GM19239 (cell line): ENCODE measurements at regions not wholly inside any gene's neighbourhood (a gene's known extent, or its start where the extent isn't known, plus 50 kb on each side); places are given as distances from the start of the nearest gene placed in this dataset.

Source experiments
- DNase-seq: peaks from one replicate; pipeline ENCODE4 v3.0.0; 2011; ENCODE audit warnings: low spot score; ENCODE audit not compliant: insufficient read length
- FAIRE-seq: peaks from 2 replicates; lab custom pipeline; 2011; peaks lifted over from hg19 to GRCh38; lab: Jason Lieb, UNC

DNA sequence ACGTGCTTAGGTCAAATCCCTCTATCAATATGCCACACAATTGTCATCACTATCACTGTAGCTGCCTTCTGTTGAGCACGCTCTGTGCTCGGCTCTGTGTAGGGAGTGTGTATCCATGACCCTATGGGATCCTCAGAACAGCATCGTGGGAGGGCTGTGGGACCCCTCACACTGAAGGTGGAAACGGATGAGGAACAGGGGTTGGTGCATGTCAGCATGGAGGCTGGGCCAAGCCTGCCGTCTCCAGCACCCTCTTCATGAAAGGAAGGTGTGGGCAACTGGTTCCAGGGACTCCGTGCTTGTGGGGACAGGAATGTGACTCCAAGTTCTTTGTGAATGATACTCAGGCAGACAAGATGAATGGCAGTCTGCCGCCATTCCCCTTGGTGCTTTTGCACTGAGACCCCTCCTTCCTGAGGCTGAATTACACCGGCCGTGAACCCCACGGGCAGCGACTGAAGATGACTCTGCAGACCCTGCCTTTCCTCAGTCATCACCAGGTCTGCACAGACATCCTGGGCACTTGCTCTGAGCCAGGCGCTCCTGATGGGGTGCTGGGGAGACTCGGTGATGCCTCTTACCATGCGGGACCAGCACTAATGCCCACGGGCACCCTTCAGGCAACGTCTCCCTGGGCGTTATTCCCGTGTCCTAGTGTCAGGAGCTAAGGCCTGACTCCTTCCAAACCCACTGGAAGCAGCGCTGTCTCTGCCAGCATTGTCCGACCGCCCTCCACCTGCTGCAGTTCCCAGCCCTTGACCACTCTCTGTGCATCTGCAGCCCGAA is 495.2 kb downstream of the TCERG1L start:
- FAIRE-seq (no peak), DNase-seq (no peak)

DNA sequence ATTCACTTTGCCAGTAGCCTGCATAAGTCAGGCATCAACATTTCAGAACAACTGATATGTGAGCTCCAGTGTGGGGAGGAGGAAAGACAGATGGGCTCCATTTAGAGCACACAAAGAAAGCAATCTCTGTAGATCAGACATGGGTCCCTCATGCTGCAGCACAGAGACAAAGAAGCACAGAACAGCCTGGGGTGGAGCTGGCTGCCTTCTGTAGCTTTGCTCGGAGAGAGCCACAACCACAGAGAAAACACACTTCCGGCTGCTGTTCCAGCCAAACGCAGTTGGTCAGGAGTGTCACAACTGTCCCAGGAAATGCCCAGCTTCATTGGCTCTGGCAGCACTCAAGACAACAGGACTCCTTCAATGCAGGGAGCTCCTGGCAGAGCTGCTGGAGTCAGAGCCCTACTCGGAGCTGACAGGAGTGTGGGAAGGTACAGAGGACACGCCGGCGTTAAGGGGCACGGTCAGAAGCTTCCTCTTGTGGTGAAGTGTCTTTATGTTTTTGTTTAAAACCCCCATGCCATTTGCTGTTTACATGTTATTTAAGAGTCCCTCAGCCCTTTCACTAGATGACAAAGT is 494.4 kb downstream of the TCERG1L start:
- FAIRE-seq (no peak), DNase-seq (no peak)

DNA sequence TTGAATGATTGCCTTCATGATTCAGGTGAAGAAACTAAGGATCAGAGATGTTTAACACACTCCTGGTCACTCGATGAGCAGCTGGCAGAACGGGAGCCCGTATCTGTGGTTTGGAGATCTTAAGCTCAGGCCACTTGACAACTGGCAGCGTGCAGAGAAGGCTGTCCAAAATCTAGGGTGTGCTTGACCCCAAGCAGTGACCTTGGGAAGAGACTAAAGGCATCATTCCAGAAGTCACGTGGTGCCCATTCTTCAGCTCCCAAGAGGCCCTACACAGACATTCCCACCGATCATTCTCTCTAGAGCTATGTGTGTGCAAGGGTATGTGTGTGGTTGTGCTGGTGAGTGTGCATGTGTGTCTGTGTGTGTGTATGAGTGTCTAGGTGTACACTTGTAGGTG is 493.8 kb downstream of the TCERG1L start:
- FAIRE-seq = no peak
- DNase-seq = no peak

DNA sequence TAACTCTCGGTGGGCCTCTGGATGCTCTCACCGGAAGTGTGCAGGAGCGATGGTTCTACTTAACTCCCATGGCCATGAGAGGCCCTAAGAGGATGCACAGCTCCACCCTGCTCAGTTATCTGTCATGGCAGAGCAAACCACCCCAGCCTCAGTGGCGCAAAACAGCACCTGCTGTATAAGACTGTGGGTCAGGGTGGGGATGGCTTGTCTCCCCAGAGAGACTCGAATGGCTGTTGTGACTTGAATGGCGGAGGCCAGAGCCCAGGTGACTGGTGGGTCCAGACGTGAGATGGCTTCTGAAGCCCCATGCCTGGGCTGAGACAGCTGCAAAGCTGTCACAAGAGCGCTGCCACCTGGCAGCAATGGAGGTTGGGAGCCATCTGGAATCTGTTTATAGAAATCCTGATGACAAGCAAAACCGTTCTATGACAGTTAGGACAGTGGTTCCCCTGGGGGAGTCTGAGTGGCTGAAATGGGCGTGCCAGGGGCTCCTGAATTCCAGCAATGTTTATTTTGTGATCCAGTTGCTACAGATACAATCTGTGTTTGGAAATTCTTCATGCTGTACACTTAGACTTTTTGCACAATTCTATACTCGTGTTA is 490.5 kb downstream of the TCERG1L start:
- no peak for FAIRE-seq
- DNase-seq = no peak

DNA sequence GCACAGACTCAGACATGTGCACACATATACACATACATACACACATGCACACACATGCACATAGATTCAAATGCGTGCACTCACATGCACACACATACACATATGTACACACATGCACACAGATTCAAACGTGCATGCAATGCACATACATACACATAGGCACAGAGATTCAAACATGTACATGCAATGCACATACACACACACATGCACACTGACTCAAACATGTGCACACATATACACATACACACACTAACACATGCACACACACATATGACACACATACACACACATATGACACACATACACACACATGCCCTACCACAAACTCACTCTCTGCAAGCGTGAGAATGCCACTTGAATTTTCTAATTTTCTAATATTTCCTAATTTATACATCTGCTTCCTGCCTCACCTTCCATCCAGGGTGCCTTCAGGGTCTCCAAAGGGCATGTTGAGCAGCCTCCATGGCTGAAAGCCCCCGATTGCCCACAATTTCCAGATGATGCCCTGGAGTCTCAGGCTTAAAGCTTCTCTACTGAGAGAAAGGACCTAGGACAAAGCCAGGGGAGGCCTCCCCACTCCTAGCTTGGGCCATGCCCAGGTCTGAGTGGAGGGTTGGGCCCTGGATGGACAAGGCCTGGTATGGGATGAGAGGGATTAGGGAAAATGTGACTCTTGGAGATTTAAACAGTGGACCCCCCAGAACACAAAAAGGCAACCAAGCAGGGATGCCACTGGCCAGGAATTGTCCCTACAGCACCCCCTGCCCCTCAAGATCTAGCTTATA is 487.1 kb downstream of the TCERG1L start:
- no peak for DNase-seq
- FAIRE-seq = no peak

- FAIRE-seq (no peak), DNase-seq (no peak)
These were observed 477.9 kb downstream of the TCERG1L start for GRCh38 chr10:130833596-130833995.

DNA sequence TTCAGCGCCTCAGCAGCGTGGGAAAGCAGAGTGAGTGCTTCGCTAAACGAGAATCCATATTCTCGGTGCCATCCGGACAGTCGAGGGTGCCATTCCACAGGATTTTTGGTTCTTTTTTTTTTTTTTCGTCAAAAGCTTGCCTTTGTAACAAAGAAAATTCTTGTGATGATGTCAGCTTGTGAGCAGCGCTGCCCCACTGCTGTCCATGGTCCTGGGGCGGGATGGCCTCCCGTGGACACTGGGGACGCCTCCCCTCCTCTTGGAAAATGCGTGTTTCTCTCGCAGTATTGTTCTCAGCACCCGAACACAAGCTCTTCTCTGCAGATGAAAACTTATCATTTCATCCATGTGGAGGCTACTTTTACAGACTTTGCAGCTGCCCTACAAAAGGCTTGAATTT is 477.4 kb downstream of the TCERG1L start:
- no peak for DNase-seq
- no peak for FAIRE-seq

DNA sequence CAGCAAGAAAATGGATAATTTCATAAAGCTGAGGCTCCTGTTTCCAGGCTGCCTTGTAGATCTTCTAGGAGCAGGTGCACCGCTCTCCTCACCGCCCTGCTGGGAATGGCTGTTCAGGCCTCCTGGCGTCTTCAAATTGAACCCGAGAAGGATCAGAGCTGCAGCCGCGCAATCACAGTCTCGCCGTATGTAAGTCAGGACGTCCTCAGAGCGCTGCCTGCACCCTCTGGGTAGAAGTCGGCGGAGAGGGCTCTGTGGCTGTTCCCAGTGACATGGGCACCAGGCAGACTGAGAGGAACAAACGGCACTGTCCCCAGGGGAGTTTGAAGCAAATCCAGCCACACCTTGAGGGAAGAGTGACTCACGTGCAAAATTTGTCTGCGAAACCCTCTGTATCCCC is 476.9 kb downstream of the TCERG1L start:
- FAIRE-seq (no peak), DNase-seq (no peak)

- no peak for FAIRE-seq
These were observed 476.5 kb downstream of the TCERG1L start for GRCh38 chr10:130835068-130835467.

DNA sequence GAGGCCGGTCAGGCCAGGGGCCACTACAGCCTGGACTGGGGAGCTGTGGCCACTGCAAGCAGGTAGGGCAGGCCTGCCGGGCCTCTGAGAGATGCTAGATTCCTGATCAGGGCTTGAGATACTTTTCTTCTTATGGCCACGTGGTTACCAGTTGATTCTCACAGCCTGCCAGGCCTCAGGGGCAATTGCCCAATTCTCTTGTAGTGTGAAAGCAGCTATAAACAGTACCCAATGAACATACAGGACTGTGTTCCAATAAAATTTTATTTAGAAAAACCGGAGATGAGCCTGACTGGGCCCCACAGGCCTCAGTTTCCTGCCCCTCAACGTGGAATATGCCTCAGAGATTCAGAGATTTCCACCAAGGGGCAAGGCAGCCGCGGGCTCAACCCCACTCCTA is 475.2 kb downstream of the TCERG1L start:
- FAIRE-seq (no peak), DNase-seq (no peak)

More at GRCh38 chr10:130835068-130835467, 476.5 kb downstream of the TCERG1L start:
- DNase-seq = no peak

- no peak for DNase-seq
- FAIRE-seq = no peak
These were observed 468.4 kb downstream of the TCERG1L start for GRCh38 chr10:130843051-130843653.

DNA sequence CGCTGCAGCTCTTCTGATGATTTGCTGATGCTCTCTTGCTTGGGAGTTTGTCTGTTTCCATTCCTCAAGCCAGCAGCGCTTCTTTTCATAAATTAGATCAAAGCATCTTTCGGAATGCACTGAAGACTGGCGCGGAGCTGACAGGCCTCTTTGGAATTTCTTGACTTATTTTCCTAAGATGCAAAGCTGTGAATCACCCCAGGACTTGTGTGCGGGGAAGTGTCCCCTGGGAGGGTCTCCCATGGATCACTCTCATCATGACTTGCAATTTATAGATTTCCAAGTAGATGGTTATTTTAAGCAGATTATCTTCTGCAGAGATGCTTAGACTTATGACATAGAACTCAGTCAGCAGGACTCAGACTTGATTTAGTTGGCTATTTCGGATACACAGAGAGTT is 467.2 kb downstream of the TCERG1L start:
- no peak for DNase-seq
- no peak for FAIRE-seq

GRCh38 chr10:130847170-130847569 is 464.4 kb downstream of the TCERG1L start:
- FAIRE-seq = no peak
- DNase-seq = no peak

DNA sequence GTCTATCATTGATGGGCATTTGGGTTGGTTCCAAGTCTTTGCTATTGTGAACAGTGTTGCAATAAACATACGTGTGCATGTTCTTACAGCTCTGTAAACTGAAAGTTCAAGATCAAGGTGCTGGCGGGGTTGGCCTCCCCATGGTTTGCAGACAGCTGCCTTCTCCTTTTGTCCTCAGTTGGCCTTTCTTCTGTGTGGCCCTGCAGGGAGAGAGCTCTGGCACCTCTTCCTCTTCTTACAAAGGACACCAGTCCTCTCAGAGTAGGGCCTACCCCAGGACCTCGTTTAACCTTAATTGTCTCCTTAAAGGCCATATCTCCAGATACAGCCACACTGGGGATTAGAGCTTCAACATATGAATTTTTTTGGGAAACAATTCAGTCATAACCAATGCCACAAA is 462.7 kb downstream of the TCERG1L start:
- FAIRE-seq (no peak), DNase-seq (no peak)

- FAIRE-seq (no peak), DNase-seq (no peak)
These were observed 457.4 kb downstream of the TCERG1L start for GRCh38 chr10:130854151-130854550.

DNA sequence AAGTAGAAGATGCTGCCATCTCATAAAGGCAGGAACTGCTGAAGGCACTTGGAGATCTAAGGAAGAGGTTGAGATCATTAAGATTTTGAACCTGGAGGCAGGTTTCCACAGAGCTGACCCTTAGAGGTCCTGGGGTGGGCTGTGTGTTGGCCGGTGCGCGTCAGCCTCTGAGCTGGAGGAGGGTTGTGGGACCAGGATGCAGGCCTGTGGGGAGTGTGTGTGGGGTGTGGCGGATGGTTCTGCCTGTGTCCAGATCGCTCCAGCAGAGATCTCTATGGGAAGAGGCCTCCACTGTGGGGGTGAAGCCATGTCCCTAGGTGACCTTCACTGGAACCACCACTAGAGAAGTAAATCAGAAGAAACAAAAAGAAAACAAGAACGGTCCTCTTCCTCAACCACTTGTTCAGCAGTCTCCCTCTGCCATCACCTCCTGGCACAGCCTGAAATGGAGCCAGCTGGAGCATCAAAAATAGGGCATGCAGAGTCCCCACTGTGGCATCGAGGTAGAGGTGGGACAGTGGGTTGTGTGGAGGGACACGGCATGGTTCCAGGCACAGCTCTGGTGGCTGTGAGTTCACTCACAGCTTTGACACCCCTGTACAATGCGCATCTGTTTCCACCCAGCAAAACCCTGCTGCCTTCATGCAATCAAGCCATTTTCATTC is 453.8 kb downstream of the TCERG1L start:
- no peak for FAIRE-seq

DNA sequence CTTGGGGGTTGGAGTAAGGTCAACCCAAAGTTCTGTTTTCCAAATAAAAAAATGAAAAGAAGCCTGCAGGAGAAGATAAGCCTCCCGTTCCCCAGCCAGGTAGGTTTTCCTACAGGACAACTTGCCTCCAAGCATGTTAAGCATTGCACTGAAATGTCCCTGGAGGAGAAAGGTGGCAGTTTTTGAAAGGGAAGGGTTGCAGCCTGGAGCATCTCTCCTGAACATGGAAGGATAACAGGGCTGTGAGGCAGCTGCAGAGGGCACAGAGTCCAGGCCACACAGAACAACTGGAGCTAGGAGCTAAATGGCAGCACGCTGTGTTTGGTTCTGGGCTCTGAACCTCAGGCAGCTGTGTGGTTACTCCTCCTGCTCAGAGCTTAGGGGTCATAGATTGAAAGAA is 452.9 kb downstream of the TCERG1L start:
- FAIRE-seq (no peak), DNase-seq (no peak)

More for the DNA sequence above, 453.8 kb downstream of the TCERG1L start:
- DNase-seq = no peak

- DNase-seq = no peak
- FAIRE-seq = no peak
These were observed 452.1 kb downstream of the TCERG1L start for GRCh38 chr10:130859427-130859826.

DNA sequence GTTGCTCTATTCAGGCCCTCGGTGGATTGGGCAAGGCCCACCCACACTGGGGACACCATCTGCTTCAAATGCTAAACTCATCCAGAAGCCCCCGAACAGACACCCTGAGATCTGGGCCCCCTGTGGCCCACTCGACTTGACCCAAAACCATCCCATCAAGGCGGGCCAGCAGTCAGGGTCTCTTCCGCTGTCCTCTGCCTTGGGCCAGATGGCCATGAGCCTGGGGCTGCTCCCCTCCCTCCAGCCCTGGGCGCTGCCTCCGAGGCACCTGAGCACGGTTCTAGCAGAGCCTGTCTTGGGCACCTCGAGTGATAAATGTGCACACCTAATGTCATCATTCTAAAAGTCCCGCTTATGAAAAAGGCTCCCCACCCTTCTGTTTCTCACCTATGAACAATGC is 449.4 kb downstream of the TCERG1L start:
- FAIRE-seq (no peak), DNase-seq (no peak)

DNA sequence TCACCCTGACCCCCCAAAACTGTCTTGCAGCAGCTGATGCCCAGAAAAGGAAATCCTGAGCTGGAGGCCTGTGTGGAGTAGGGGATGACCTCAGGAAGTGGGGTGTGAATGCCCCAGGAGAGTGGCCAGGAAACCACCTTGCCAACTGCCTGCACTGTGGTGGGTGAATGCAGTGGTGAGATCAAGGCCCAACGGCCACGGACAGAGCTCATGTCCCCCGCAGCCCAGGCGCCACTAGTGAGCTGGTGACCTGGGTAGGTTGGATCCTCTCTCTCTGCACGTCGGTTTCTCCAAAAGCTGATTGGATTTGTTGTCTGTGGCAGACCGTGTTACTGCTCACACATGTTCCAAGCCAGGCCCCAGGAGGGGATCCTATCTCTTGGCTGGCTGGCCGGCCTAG is 448.9 kb downstream of the TCERG1L start:
- FAIRE-seq (no peak), DNase-seq (no peak)
